GM13976 (cell line): ENCODE measurements at regions not wholly inside any gene's neighbourhood (a gene's known extent, or its start where the extent isn't known, plus 50 kb on each side); places are given as distances from the start of the nearest gene placed in this dataset.

Experiments used
- DNase-seq: peaks from one replicate; pipeline ENCODE4 v3.0.0; 2012; ENCODE audit warnings: low spot score
- CTCF ChIP-seq: IDR thresholded peaks from 2 replicates; pipeline ENCODE4 v1.5.1; 2012; ENCODE audit warnings: borderline replicate concordance, mild to moderate bottlenecking; ENCODE audit not compliant: insufficient read depth; ENCODE audit errors: extremely low read depth, missing control alignments, control extremely low read depth
- in situ Hi-C: fragments of 300-500 bp; cut with MboI; formaldehyde crosslinking; loops from one replicate; pipeline ENCODE4 v1.12.0; 2022; ENCODE audit warnings: low sequenced_read_pairs, mixed read lengths, inconsistent platforms; ENCODE audit not compliant: unreplicated experiment

GRCh38 chr21:16072221-16072620 is 342.4 kb downstream of the USP25 start:
- TF ChIP-seq CTCF, result no peak
- DNase-seq, result no peak
- in situ Hi-C loops, result loop anchor here (25.0 kb wide), 1 partner anchor 110 kb away; no protein-coding TSS in a partner anchor

GRCh38 chr21:16072737-16073136 is 343.0 kb downstream of the USP25 start:
- DNase-seq, result no peak
- TF ChIP-seq CTCF, result no peak
- in situ Hi-C loops, result loop anchor here (25.0 kb wide), 1 partner anchor 110 kb away; no protein-coding TSS in a partner anchor

- TF ChIP-seq CTCF, result no peak
- DNase-seq, result no peak
- in situ Hi-C loops, result loop anchor here (25.0 kb wide), 1 partner anchor 111 kb away; no protein-coding TSS in a partner anchor
Observed at GRCh38 chr21:16073586-16073985, 343.8 kb downstream of the USP25 start.

GRCh38 chr21:16074950-16075489 is 345.2 kb downstream of the USP25 start:
- DNase-seq, result no peak
- no peak for TF ChIP-seq CTCF
- in situ Hi-C loops, result loop anchor here (25.0 kb wide), 2 partner anchors 113 to 262 kb away; no protein-coding TSS in a partner anchor

GRCh38 chr21:16075649-16076282 is 346.0 kb downstream of the USP25 start:
- DNase-seq, result no peak
- TF ChIP-seq CTCF, result no peak
- in situ Hi-C loops, result loop anchor here (25.0 kb wide), 1 partner anchor 262 kb away; no protein-coding TSS in a partner anchor

GRCh38 chr21:16076465-16076864 is 346.7 kb downstream of the USP25 start:
- in situ Hi-C loops, result loop anchor here (25.0 kb wide), 1 partner anchor 261 kb away; no protein-coding TSS in a partner anchor
- no peak for TF ChIP-seq CTCF
- no peak for DNase-seq
